HCT116 (cell line): ENCODE measurements at regions not wholly inside any gene's neighbourhood (a gene's known extent, or its start where the extent isn't known, plus 50 kb on each side); places are given as distances from the start of the nearest gene placed in this dataset.

Source experiments
- CTCF ChIP-seq, 3 experiments: fragments of 200-600 bp in 1 of 3; sonication (generic) in 1 of 3; IDR thresholded peaks in 2 of 3; conservative IDR thresholded peaks in 1 of 3; 2 replicates each; pipeline ENCODE4 v1.5.1; 2012 to 2017; ENCODE audit warnings: low read depth in 2 of 3, low read length in 2 of 3, antibody characterized with exemption in 1 of 3, borderline replicate concordance in 1 of 3, control low read depth in 1 of 3, mild to moderate bottlenecking in 1 of 3, mixed read lengths in 1 of 3, mixed run types in 1 of 3, moderate library complexity in 1 of 3; ENCODE audit not compliant: insufficient read depth in 1 of 3
- EZH2 ChIP-seq: fragments of 200-600 bp; sonication (generic); IDR thresholded peaks from 2 replicates; pipeline ENCODE4 v1.6.1; 2017; ENCODE audit warnings: antibody characterized with exemption, mixed run types
- EZH2phosphoT487 ChIP-seq: fragments of 200-600 bp; IDR thresholded peaks from 2 replicates; pipeline ENCODE4 v1.6.1; 2018; ENCODE audit warnings: antibody characterized with exemption, borderline replicate concordance
- RAD21 ChIP-seq: IDR thresholded peaks from 2 replicates; pipeline ENCODE4 v1.6.1; 2012; ENCODE audit warnings: low read depth, mild to moderate bottlenecking
- SP1 ChIP-seq: IDR thresholded peaks from 2 replicates; pipeline ENCODE4 v1.6.1; 2012; ENCODE audit warnings: low read depth
- TCF7L2 ChIP-seq: IDR thresholded peaks from 2 replicates; pipeline ENCODE4 v1.7.0; 2011; ENCODE audit warnings: borderline replicate concordance, inconsistent platforms; ENCODE audit not compliant: insufficient read depth, insufficient read length; ENCODE audit errors: extremely low read depth

DNA sequence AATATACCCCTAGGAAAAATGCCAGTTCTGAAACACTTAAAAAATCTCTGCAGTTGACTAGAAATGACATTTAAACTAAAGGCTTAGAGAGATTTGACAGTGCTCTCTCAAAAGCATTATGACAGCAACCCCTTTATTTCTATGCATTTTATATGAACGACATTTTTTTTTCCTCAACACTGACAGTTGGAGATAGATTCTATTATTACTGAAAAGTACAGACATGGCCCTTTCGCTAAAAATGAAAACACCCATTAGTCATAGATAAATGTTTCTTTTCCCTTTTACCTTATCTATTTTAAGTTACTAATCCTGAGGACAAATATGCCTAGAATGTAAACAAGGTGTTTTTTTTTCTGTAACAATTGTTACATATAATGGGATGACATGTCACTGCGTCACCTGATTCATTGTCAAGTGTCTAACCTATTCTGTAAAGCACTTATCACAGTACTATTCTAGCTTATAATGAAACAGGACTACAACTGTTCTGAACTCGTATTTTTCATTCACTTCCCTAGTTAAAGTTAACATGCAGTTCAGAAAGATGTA lies 1169.6 kb upstream of the CRIM1 start:
- no peak for TF ChIP-seq CTCF (IDR thresholded peaks at IDR 0.05 in 2 of 3, conservative IDR thresholded peaks at IDR 0.05 in 1 of 3; ENCODE audit: borderline replicate concordance in 1 of 3, insufficient read depth in 1 of 3, low read depth in 2 of 3, low read length in 2 of 3)
- no peak for TF ChIP-seq SP1
- no peak for TF ChIP-seq RAD21
- TF ChIP-seq EZH2 = no peak
- TF ChIP-seq EZH2phosphoT487 = no peak
- no peak for TF ChIP-seq TCF7L2
